ENCODE measurements at regions not wholly inside any gene's neighbourhood (a gene's known extent, or its start where the extent isn't known, plus 50 kb on each side); places are given as distances from the start of the nearest gene placed in this dataset.

- intact Hi-C loops (cut with DNase I) = no loop called here
- 35 to 38% methylated on average over 2 of the region's 2 CpGs for WGBS, 2 donors
- FAIRE-seq = no peak
- Histone ChIP-seq H3K27me3 (no peaks in the 10 kb centered on the region), H3K36me3 (no peaks in the 10 kb centered on the region), H3K4me3 (no peak overlapping the region), H3K27ac (no peak overlapping the region), H3K4me1 (no peaks in the 10 kb centered on the region), H3K9me3 (no peaks in the 10 kb centered on the region)
- no peak for DNase-seq
- no peak for TF ChIP-seq CTCF (IDR thresholded peaks at IDR 0.05)
- no peak for ATAC-seq
Measured at GRCh38 chr6:41418741-41419140, 83.3 kb downstream of the NCR2 start.

- FAIRE-seq (no peak), ATAC-seq (no peak), DNase-seq (no peak)
- WGBS, 2 donors = 88 to 89% methylated on average over 3 of the region's 3 CpGs
- Histone ChIP-seq H3K9me3 (no peaks in the 10 kb centered on the region), H3K27ac (no peak overlapping the region), H3K27me3 (no peaks in the 10 kb centered on the region), H3K4me1 (peaks cover 0 to 2% (median 0%) of the 10 kb centered on the region in 3 donors), H3K36me3 (no peaks in the 10 kb centered on the region), H3K4me3 (no peak overlapping the region)
- no peak for TF ChIP-seq CTCF (IDR thresholded peaks at IDR 0.05)
- intact Hi-C loops (cut with DNase I) = no loop called here
Measured at GRCh38 chr6:41419385-41419784, 84.0 kb downstream of the NCR2 start.

DNA sequence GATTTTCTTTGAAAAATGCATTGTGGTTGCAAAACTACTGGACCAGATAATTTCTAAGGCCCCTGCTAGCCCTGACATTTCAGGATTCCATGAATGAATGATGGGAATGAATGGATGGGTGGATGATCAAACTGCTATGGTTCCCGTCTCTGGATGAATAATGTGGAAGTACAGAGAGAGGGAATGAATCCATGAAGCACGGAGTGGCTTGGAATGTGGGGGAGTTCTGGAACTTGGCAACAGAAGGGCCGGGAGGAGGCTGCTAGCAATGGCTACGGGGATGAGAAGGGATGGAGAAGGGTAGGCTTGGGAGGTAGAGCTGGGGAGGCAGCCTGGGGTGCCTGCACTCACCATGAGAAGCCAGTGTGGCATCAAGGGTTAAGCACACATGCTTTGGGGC is 84.8 kb downstream of the NCR2 start:
- Histone ChIP-seq H3K27ac (no peak overlapping the region), H3K36me3 (no peaks in the 10 kb centered on the region), H3K9me3 (no peaks in the 10 kb centered on the region), H3K27me3 (no peaks in the 10 kb centered on the region), H3K4me1 (peaks cover 0 to 2% (median 0%) of the 10 kb centered on the region in 3 donors), H3K4me3 (no peak overlapping the region)
- no peak for ATAC-seq
- no peak for FAIRE-seq
- intact Hi-C loops (cut with DNase I) = no loop called here
- no peak for DNase-seq
- TF ChIP-seq CTCF (IDR thresholded peaks at IDR 0.05) = no peak
- 87 to 88% methylated on average over 4 of the region's 4 CpGs for WGBS, 2 donors

DNA sequence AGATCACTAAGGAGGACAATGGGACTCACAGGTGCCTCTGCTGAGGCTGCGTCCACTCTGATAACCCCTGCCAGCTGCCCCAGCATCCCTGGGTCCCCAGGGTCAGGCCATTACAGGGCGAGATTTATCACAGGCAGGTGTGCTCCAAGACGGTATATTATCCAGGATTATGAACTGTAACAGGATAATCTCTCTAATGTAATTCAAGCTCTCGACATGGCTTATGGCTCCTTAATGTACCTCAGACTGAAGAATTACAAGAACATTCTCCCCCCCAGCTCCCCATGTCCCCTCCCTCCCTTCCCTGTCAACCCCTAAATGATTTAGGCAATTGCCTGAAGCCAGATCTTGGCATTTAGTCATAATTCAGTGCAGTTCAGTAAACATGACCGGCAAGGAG is 86.8 kb downstream of the NCR2 start:
- TF ChIP-seq CTCF (IDR thresholded peaks at IDR 0.05) = no peak
- ATAC-seq (no peak), DNase-seq (no peak), FAIRE-seq (no peak)
- 58 to 62% methylated on average over 5 of the region's 5 CpGs for WGBS, 2 donors
- Histone ChIP-seq H3K27me3 (no peaks in the 10 kb centered on the region), H3K9me3 (no peaks in the 10 kb centered on the region), H3K27ac (no peak overlapping the region), H3K4me3 (no peak overlapping the region), H3K4me1 (peaks cover 0 to 2% (median 0%) of the 10 kb centered on the region in 3 donors), H3K36me3 (no peaks in the 10 kb centered on the region)
- intact Hi-C loops (cut with DNase I) = no loop called here

- no peaks in the 10 kb centered on the region for H3K36me3 ChIP-seq
- no peak overlapping the region for H3K4me3 ChIP-seq
- H3K27me3 ChIP-seq = no peaks in the 10 kb centered on the region
- DNase-seq (no peak), ATAC-seq (no peak), FAIRE-seq (no peak)
- no peak overlapping the region for H3K27ac ChIP-seq
- intact Hi-C loops (cut with DNase I) = no loop called here
- peaks cover 0 to 2% (median 0%) of the 10 kb centered on the region in 3 donors for H3K4me1 ChIP-seq
- no peaks in the 10 kb centered on the region for H3K9me3 ChIP-seq
- TF ChIP-seq CTCF (IDR thresholded peaks at IDR 0.05) = no peak
Measured at GRCh38 chr6:41423002-41423401, 87.6 kb downstream of the NCR2 start.

Data from pancreas (tissue), 10 donors.